BE2C (cell line): ENCODE measurements at regions not wholly inside any gene's neighbourhood (a gene's known extent, or its start where the extent isn't known, plus 50 kb on each side); places are given as distances from the start of the nearest gene placed in this dataset.

Experiments
- DNase-seq: peaks from one replicate; pipeline ENCODE4 v3.0.0-alpha.2; 2020
- H3K27me3 ChIP-seq: fragments of 250-450 bp; sonication (Bioruptor Pico); 2 replicates; pipeline ENCODE4 v1.5.1; 2020; ENCODE audit warnings: mild to moderate bottlenecking
- H3K36me3 ChIP-seq: fragments of 250-450 bp; sonication (Bioruptor Pico); 2 replicates; pipeline ENCODE4 v1.5.1; 2020; ENCODE audit warnings: mild to moderate bottlenecking
- H3K4me1 ChIP-seq: fragments of 250-450 bp; sonication (Bioruptor Pico); 2 replicates; pipeline ENCODE4 v1.5.1; 2020
- H3K4me3 ChIP-seq: 2 replicates; pipeline ENCODE4 v1.5.1; 2011; ENCODE audit warnings: low read depth, low read length
- H3K9me3 ChIP-seq: fragments of 250-450 bp; sonication (Bioruptor Pico); 2 replicates; pipeline ENCODE4 v1.5.1; 2020
- CTCF ChIP-seq: IDR thresholded peaks from 2 replicates; pipeline ENCODE4 v1.5.1; 2012; ENCODE audit warnings: mild to moderate bottlenecking, low read depth, low read length

GRCh38 chr3:195001261-195001660 is 269.7 kb downstream of the XXYLT1 start:
- Histone ChIP-seq H3K4me1 (peaks cover 4% of the 10 kb centered on the region; the same call in 1 of the 2 replicates), H3K36me3 (no peaks in the 10 kb centered on the region), H3K27me3 (no peaks in the 10 kb centered on the region), H3K9me3 (no peaks in the 10 kb centered on the region), H3K4me3 (no peak overlapping the region)
- no peak for DNase-seq
- no peak for TF ChIP-seq CTCF

GRCh38 chr3:195001961-195002861 is 268.7 kb downstream of the XXYLT1 start:
- peak; percentile 81 for TF ChIP-seq CTCF
- no peaks in the 10 kb centered on the region for H3K9me3 ChIP-seq
- peaks cover 4% of the 10 kb centered on the region; the same call in 1 of the 2 replicates for H3K4me1 ChIP-seq
- DNase-seq, result peak; percentile 73
- H3K4me3 ChIP-seq, result no peak overlapping the region
- H3K27me3 ChIP-seq, result no peaks in the 10 kb centered on the region
- H3K36me3 ChIP-seq, result no peaks in the 10 kb centered on the region

DNA sequence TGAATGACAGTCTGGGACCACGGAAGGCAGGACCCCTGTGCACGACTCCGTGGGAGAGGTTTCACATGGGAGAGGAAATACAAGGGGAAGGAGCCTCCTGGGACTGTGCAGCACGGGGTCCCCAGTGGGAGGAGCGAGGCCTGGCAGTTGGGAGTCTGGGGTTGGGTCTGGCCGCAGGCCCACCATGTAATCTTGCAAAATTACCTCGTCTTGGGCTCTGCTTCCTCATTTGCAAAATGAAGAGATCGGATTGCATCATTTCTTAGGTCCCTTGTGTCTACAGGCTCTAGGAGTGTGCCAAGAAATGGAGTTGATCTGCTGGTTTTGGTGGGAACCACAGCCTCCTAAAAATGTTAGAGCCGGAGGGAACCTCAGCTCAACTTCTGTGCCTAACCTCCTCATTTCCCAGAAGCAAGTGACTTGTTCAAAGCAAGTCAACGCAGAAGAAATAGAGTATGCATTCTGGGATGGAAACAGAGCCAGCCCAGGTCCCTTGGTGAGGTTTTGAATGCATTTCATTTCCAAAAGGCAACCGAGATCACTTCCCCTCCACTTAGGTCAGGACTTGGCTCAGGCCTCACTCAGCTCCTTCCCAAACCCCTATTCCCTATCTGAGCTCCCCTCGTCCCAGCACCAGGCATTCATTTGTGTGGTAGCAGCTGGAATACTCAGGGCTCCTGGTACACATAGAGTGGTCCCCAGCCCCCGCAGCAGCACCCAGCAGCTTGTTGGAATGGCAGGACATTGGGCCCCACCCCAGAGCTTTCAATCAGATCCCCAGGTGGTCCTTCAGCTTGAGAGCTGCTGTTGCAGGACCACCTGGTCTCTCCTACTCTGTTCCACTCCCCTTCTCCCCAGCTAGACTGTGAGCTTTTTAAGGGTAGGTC is 267.7 kb downstream of the XXYLT1 start:
- no peak for TF ChIP-seq CTCF
- no peaks in the 10 kb centered on the region for H3K27me3 ChIP-seq
- no peak for DNase-seq

GRCh38 chr3:195003893-195004289 is 267.1 kb downstream of the XXYLT1 start:
- Histone ChIP-seq H3K27me3 (no peaks in the 10 kb centered on the region), H3K4me1 (peaks cover 7% of the 10 kb centered on the region), H3K36me3 (no peaks in the 10 kb centered on the region), H3K9me3 (no peaks in the 10 kb centered on the region), H3K4me3 (no peak overlapping the region)
- no peak for TF ChIP-seq CTCF
- no peak for DNase-seq

More for the DNA sequence above, 267.7 kb downstream of the XXYLT1 start:
- no peaks in the 10 kb centered on the region for H3K9me3 ChIP-seq
- peaks cover 7% of the 10 kb centered on the region for H3K4me1 ChIP-seq
- H3K4me3 ChIP-seq, result no peak overlapping the region
- H3K36me3 ChIP-seq, result no peaks in the 10 kb centered on the region

GRCh38 chr3:195004512-195005250 is 266.3 kb downstream of the XXYLT1 start:
- Histone ChIP-seq H3K4me3 (no peak overlapping the region), H3K9me3 (no peaks in the 10 kb centered on the region), H3K27me3 (no peaks in the 10 kb centered on the region), H3K4me1 (peaks cover 7% of the 10 kb centered on the region), H3K36me3 (no peaks in the 10 kb centered on the region)
- DNase-seq, result no peak
- TF ChIP-seq CTCF, result no peak
